RKO (cell line): ENCODE measurements at regions not wholly inside any gene's neighbourhood (a gene's known extent, or its start where the extent isn't known, plus 50 kb on each side); places are given as distances from the start of the nearest gene placed in this dataset.

Source experiments
- DNase-seq: peaks from one replicate; pipeline ENCODE4 v3.0.0-alpha.2; 2016; ENCODE audit warnings: low spot score

- DNase-seq, result no peak
Observed at GRCh38 chr12:75900781-75901254, 130.8 kb downstream of the PHLDA1 start.

- DNase-seq, result no peak
Observed at GRCh38 chr12:75900226-75900625, 131.3 kb downstream of the PHLDA1 start.

GRCh38 chr12:75894965-75895754, 136.4 kb downstream of the PHLDA1 start:
- no peak for DNase-seq

GRCh38 chr12:75893765-75894164, 137.8 kb downstream of the PHLDA1 start:
- no peak for DNase-seq

- no peak for DNase-seq
Observed at GRCh38 chr12:75892731-75893408, 138.7 kb downstream of the PHLDA1 start.

GRCh38 chr12:75891072-75891471, 140.5 kb downstream of the PHLDA1 start:
- no peak for DNase-seq

GRCh38 chr12:75890660-75891059, 140.9 kb downstream of the PHLDA1 start:
- DNase-seq, result no peak

- no peak for DNase-seq
Observed at GRCh38 chr12:75890141-75890540, 141.4 kb downstream of the PHLDA1 start.

- no peak for DNase-seq
Observed at GRCh38 chr12:75888874-75889613, 142.5 kb downstream of the PHLDA1 start.

- no peak for DNase-seq
Observed at GRCh38 chr12:75888399-75888798, 143.2 kb downstream of the PHLDA1 start.

- no peak for DNase-seq
Observed at GRCh38 chr12:75887979-75888378, 143.6 kb downstream of the PHLDA1 start.

GRCh38 chr12:75884465-75884985, 147.1 kb downstream of the PHLDA1 start:
- DNase-seq, result no peak

- DNase-seq, result no peak
Observed at GRCh38 chr12:75883241-75883640, 148.3 kb downstream of the PHLDA1 start.

GRCh38 chr12:75882421-75882820, 149.2 kb downstream of the PHLDA1 start:
- no peak for DNase-seq

GRCh38 chr12:75881920-75882319, 149.7 kb downstream of the PHLDA1 start:
- DNase-seq, result no peak

GRCh38 chr12:75877763-75878621, 153.6 kb downstream of the PHLDA1 start:
- no peak for DNase-seq

GRCh38 chr12:75876832-75877762, 154.5 kb downstream of the PHLDA1 start:
- no peak for DNase-seq

- no peak for DNase-seq
Observed at GRCh38 chr12:75874441-75874840, 157.1 kb downstream of the PHLDA1 start.

- no peak for DNase-seq
Observed at GRCh38 chr12:75872762-75873161, 158.8 kb downstream of the PHLDA1 start.

- DNase-seq, result no peak
Observed at GRCh38 chr12:75870878-75871277, 160.7 kb downstream of the PHLDA1 start.
